ENCODE measurements at regions not wholly inside any gene's neighbourhood (a gene's known extent, or its start where the extent isn't known, plus 50 kb on each side); places are given as distances from the start of the nearest gene placed in this dataset.

GRCh38 chr14:38721822-38722431 lies 381.1 kb downstream of the SEC23A start (continued):
- no peak for TF ChIP-seq ATF2 (CRISPR knock-in tag; IDR thresholded peaks at IDR 0.05)
- TF ChIP-seq ZBTB2 (CRISPR knock-in tag; IDR thresholded peaks at IDR 0.05; ENCODE audit: low read depth) = no peak
- no peak for TF ChIP-seq SP4 (CRISPR knock-in tag; IDR thresholded peaks at IDR 0.05)
- no peak for TF ChIP-seq SP5 (CRISPR knock-in tag; IDR thresholded peaks at IDR 0.05; ENCODE audit: borderline replicate concordance, low read depth)
- peak; percentile 55; the same call in 1 of the 2 replicates for TF ChIP-seq ZBTB49 (CRISPR knock-in tag; IDR thresholded peaks at IDR 0.05; ENCODE audit: borderline replicate concordance)
- TF ChIP-seq CAMTA2 (CRISPR knock-in tag; IDR thresholded peaks at IDR 0.05; ENCODE audit: borderline replicate concordance) = no peak
- TF ChIP-seq FOXA3 (CRISPR knock-in tag; IDR thresholded peaks at IDR 0.05) = peak; percentile 32; the same call in 1 of the 2 replicates
- peak; percentile 41; the same call in 1 of the 2 replicates for TF ChIP-seq ZNF3 (CRISPR knock-in tag; IDR thresholded peaks at IDR 0.05)
- TF ChIP-seq ZFP82 (CRISPR knock-in tag; IDR thresholded peaks at IDR 0.05; ENCODE audit: borderline replicate concordance) = no peak
- no peak for TF ChIP-seq ZSCAN22 (CRISPR knock-in tag; IDR thresholded peaks at IDR 0.05)
- TF ChIP-seq PAF1 (CRISPR knock-in tag; IDR thresholded peaks at IDR 0.05) = no peak
- TF ChIP-seq ZNF124 (CRISPR knock-in tag; IDR thresholded peaks at IDR 0.05) = no peak
- TF ChIP-seq ZNF879 (CRISPR knock-in tag; IDR thresholded peaks at IDR 0.05) = no peak; the same call in 1 of the 2 replicates
- peak; percentile 68 for TF ChIP-seq JARID2 (CRISPR knock-in tag; IDR thresholded peaks at IDR 0.05; ENCODE audit: insufficient replicate concordance)
- 0 out of 2 replicates have a peak, but pooled peaks have one; percentile 42 for TF ChIP-seq ZNF556 (CRISPR knock-in tag; IDR thresholded peaks at IDR 0.05; ENCODE audit: borderline replicate concordance)
- TF ChIP-seq CC2D1A (CRISPR knock-in tag; IDR thresholded peaks at IDR 0.05) = no peak
- TF ChIP-seq MBD4 (IDR thresholded peaks at IDR 0.05; ENCODE audit: borderline replicate concordance, low read length) = no peak
- TF ChIP-seq ZNF362 (CRISPR knock-in tag; IDR thresholded peaks at IDR 0.05; ENCODE audit: borderline replicate concordance) = no peak
- no peak for TF ChIP-seq KDM1A (CRISPR knock-in tag; IDR thresholded peaks at IDR 0.05)
- TF ChIP-seq ZBTB4 (CRISPR knock-in tag; IDR thresholded peaks at IDR 0.05; ENCODE audit: borderline replicate concordance) = no peak
- TF ChIP-seq KLF15 (CRISPR knock-in tag; IDR thresholded peaks at IDR 0.05; ENCODE audit: borderline replicate concordance) = no peak

All from HepG2 (cell line).